ENCODE measurements at regions not wholly inside any gene's neighbourhood (a gene's known extent, or its start where the extent isn't known, plus 50 kb on each side); places are given as distances from the start of the nearest gene placed in this dataset.

GRCh38 chr9:73531658-73532057 is 380.0 kb downstream of the ANXA1 start:
- TF ChIP-seq EZH2phosphoT487 (IDR thresholded peaks at IDR 0.05; ENCODE audit: borderline replicate concordance, low read depth, low read length) (no peak), CTCF (conservative IDR thresholded peaks at IDR 0.05; ENCODE audit: low read length) (no peak)

Data from OCI-LY7 (cell line).